Epithelial cell of esophagus (primary cell): ENCODE measurements at regions not wholly inside any gene's neighbourhood (a gene's known extent, or its start where the extent isn't known, plus 50 kb on each side); places are given as distances from the start of the nearest gene placed in this dataset.

Source experiments
- DNase-seq: peaks from one replicate; pipeline ENCODE4 v3.0.0; 2010; ENCODE audit warnings: low read depth
- H3K4me3 ChIP-seq: 2 replicates; pipeline ENCODE4 v1.5.1; 2011; ENCODE audit warnings: mild to moderate bottlenecking, low read length, control low read depth
- TF ChIP-seq, protein P1 (sequence below): IDR thresholded peaks from 2 replicates; pipeline ENCODE4 v1.5.1; 2011; ENCODE audit warnings: low read depth, mild to moderate bottlenecking, low read length, control low read depth, inconsistent platforms; ENCODE audit not compliant: insufficient read depth; ENCODE audit errors: missing control alignments

DNA sequence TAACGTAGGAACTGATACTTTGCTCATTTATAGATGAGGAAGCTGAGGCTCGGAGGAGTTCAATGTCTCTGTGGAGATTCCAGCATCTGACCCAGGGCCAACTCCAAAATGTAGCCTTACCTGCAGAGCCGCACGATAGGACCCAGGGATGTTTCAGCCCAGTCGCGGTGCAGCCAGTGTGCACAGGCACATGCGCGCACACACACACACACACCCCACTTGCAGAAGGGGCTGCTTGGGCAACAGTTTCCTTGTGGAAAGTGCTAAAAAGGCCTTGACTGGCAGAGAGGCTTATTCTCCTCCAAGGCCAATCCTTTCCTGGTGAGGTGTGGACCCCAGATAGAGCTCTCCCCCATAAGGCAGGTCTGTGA, 101.7 kb downstream of the ZFP36L2 start:
- no peak for DNase-seq
- TF ChIP-seq, protein P1, sequence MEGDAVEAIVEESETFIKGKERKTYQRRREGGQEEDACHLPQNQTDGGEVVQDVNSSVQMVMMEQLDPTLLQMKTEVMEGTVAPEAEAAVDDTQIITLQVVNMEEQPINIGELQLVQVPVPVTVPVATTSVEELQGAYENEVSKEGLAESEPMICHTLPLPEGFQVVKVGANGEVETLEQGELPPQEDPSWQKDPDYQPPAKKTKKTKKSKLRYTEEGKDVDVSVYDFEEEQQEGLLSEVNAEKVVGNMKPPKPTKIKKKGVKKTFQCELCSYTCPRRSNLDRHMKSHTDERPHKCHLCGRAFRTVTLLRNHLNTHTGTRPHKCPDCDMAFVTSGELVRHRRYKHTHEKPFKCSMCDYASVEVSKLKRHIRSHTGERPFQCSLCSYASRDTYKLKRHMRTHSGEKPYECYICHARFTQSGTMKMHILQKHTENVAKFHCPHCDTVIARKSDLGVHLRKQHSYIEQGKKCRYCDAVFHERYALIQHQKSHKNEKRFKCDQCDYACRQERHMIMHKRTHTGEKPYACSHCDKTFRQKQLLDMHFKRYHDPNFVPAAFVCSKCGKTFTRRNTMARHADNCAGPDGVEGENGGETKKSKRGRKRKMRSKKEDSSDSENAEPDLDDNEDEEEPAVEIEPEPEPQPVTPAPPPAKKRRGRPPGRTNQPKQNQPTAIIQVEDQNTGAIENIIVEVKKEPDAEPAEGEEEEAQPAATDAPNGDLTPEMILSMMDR = no peak
- no peak overlapping the region for H3K4me3 ChIP-seq

GRCh38 chr2:43123981-43124686, 102.3 kb downstream of the ZFP36L2 start:
- H3K4me3 ChIP-seq = no peak overlapping the region
- no peak for DNase-seq
- TF ChIP-seq, protein P1 = no peak

- DNase-seq = no peak
- TF ChIP-seq, protein P1 = no peak
- no peak overlapping the region for H3K4me3 ChIP-seq
Observed at GRCh38 chr2:43123486-43123885, 102.9 kb downstream of the ZFP36L2 start.

DNA sequence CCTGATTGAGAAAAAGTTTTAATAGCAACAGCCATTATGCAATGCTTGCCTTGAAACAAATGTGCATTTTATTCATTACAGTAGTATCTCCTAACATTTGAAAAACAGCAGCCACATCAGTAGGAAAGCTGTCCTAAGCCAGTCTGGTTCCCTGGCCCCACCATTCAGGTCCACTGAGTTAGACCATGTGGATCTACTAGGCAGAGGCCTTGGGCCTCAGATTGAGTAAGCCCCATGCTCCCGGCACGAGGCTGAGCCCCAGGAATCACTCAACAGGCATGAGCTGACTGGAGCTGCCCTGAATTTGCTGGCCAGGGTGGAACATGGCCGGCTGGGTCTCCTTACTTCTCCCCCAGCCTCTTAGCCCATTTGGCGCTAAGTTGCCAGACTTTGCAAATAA, 103.4 kb downstream of the ZFP36L2 start:
- no peak for DNase-seq
- no peak overlapping the region for H3K4me3 ChIP-seq
- TF ChIP-seq, protein P1 = no peak

DNA sequence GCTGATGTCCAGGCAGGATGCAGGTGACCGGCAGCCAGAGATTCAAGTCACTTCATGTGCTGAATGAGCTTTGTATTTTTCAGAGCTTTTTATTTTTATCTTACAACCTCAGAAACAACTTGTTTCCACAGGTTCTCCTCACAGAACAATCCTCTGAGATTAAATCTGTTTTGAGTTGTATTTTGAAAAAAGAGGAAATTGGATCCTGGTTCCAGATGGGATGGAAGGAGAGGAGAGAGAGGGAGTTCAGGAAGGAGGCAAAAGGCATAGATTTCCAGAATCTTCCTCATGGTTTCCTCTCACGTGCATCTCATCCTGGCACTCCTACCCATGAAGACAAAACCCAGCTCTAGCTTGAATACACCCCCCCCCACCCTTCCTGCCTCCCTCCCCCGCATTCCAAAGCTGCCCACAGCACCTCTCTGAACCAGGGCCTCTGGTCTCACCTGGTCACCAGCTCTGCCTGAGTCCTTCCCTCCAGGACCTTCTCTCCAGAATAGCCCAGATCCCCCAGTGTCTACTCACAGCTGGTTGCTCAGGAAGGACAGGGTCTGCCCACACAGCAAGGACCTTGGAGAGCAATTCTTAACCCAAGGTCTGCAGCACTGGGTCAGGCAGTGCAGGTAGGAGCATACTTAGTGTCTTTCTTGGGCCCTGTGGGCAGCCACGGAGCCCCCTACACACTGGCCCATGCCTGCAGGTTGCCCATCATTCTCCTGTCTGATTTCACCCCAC, 104.7 kb downstream of the ZFP36L2 start:
- no peak overlapping the region for H3K4me3 ChIP-seq
- DNase-seq = no peak
- TF ChIP-seq, protein P1 = no peak

DNA sequence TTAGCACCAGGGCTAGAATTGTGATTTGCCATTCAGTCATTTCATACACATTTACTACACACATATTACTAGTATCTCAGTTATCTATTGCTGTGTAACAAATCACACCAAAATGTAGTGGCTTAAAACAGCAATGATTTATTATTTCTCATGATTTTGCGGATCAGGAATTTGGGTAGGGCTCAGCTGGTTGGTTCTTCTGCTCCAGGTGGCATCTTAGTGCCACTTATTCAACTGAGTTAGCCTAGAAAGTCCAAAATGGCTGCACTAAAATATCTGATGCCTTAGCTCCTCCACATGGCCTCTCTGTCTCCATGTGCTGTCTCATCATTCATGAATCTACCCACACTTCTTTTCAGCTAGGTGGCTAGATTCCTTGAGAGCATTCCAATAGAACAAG, 107.1 kb downstream of the ZFP36L2 start:
- no peak for DNase-seq
- TF ChIP-seq, protein P1 = no peak
- H3K4me3 ChIP-seq = no peak overlapping the region
